Neural progenitor cell (in vitro differentiated cells): ENCODE measurements at regions not wholly inside any gene's neighbourhood (a gene's known extent, or its start where the extent isn't known, plus 50 kb on each side); places are given as distances from the start of the nearest gene placed in this dataset.

Experiments
- CTCF ChIP-seq: fragments of 200-600 bp; sonication (generic); IDR thresholded peaks from 2 replicates; pipeline ENCODE4 v1.5.1; 2017; ENCODE audit warnings: antibody characterized with exemption, mild to moderate bottlenecking
- EZH2 ChIP-seq: fragments of 200-600 bp; sonication (generic); IDR thresholded peaks from 2 replicates; pipeline ENCODE4 v1.6.1; 2017; ENCODE audit warnings: antibody characterized with exemption, mild to moderate bottlenecking, moderate library complexity
- EZH2phosphoT487 ChIP-seq: fragments of 200-600 bp; sonication (generic); IDR thresholded peaks from 2 replicates; pipeline ENCODE4 v1.6.1; 2017; ENCODE audit warnings: antibody characterized with exemption

GRCh38 chr19:28128341-28128740, 1084.6 kb downstream of the UQCRFS1 start:
- TF ChIP-seq EZH2phosphoT487 (no peak), CTCF (no peak), EZH2 (no peak)
